DMS 273 (cell line): ENCODE measurements at regions not wholly inside any gene's neighbourhood (a gene's known extent, or its start where the extent isn't known, plus 50 kb on each side); places are given as distances from the start of the nearest gene placed in this dataset.

Source experiments
- DNase-seq: peaks from one replicate; lab custom pipeline; 2025; ENCODE audit not compliant: unreplicated experiment; lab: John Stamatoyannopoulos, UW

GRCh38 chr4:45102716-45103115, 376.4 kb upstream of the GNPDA2 start:
- no peak for DNase-seq

DNA sequence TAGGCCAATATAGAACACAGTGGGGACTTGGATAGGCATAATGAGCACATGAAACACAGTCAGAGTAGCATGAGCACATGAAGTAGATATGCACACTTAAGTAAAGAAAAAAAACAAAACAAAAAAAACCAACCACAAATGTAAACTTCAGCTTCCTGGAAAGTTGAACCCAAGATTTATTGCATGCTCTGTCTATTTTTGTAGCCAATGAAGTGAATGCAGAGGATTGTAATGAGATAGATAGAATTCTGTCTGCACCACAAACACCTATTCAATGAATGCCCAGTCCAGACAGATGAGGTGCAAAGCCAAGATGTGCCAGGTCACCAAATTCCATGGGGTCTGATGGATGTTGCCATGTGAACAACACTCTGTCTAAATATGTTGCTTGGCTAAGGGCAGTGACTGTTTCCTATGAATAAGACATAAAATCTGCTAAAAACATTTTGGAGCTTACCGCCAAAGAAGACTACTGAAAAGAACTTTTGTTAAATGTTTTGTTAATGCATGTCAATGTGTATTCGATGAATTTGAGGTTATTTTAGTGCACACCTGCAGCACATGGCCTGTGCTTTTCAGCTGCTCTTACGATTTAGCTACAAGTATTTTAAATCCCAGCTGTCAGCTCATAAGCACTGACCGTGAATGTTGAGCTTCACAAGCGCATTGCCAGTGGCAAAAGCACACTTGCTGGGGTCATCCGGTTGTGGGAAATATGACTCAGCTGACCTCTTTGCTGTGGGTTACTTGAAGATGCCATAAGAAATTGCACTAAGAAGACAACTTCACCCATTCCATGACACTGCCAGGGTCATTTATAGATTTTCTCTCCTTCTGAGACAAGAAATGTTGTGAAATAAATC, 374.8 kb upstream of the GNPDA2 start:
- DNase-seq: no peak

DNA sequence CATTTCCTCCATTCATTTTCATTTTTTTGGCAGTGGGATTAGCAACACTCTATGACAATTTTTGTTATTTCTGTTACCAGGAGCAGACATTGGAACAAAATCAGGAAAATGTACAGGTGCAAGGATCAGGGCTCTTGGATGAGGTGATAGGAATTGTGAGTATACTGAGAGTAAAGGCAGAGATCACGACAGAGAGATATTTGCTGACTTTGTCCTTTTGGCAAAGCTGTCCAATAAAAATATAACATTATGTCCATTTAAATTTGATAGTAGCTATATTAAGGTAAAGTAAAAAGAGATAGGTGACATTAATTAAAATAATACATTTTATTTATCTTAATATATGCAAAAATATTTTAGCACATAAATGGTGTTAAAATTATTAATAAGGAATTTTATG, 373.1 kb upstream of the GNPDA2 start:
- no peak for DNase-seq

GRCh38 chr4:45094684-45095083, 368.3 kb upstream of the GNPDA2 start:
- DNase-seq: no peak

DNA sequence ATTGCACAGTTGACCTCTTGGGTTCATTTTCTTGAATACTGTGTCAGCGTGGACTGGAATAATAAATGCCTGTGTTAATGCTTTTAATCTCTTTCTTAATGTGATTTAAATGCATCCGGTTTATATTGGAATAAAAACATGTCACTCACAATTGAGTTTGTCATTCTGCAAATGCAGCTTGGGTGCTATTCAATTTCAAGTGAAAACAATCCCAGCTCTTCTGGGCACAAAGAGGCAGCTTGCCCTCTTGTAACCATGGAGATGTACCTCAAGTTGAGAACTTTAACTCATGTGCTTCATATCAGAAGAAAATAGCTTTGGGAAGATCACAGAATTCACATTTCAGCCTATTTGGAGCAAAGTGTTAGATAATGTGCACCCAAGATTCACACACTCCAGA, 355.7 kb upstream of the GNPDA2 start:
- DNase-seq: no peak

- DNase-seq: no peak
Observed at GRCh38 chr4:45079616-45080015, 353.3 kb upstream of the GNPDA2 start.

GRCh38 chr4:45078201-45078600, 351.8 kb upstream of the GNPDA2 start:
- DNase-seq: no peak

- no peak for DNase-seq
Observed at GRCh38 chr4:45072981-45073380, 346.6 kb upstream of the GNPDA2 start.

DNA sequence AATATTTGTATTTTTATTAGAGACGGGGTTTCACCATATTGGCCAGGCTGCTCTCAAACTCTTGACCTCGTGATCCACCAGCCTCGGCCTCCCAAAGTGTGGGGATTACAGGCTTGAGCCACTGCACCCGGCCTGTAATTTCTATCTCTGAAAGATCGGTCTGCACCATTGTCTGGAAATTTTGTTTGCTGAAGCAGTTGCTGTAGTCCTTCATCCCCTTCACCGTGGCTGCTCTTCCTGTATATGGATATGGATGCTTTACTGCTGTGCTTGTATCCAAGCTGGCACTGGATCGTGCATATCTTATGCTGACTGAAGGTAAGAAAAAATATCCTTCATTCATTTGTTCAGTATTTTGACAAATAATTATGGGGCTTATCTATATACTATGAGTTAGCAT, 338.4 kb upstream of the GNPDA2 start:
- no peak for DNase-seq

DNA sequence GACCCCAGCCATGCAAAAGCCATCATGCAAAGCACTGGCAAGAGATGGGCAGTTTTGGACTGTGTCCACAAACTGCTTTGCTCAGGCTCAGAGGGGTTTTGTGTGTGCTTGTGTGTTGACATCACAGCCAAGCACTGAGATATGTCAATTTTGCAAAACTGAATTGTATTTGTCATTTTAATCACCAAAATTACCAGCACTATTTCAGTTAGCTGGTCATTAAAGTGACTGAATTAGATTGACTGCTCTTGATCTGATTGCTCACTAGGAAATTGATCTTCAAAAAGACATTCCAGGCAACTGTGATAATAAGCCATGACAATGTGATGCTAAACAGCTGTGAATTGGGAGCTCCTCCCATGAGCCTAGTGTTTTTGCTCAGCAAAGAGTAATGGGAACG, 337.3 kb upstream of the GNPDA2 start:
- DNase-seq: peak; percentile 10

- peak; percentile 69 for DNase-seq
Observed at GRCh38 chr4:45062935-45063545, 336.7 kb upstream of the GNPDA2 start.

DNA sequence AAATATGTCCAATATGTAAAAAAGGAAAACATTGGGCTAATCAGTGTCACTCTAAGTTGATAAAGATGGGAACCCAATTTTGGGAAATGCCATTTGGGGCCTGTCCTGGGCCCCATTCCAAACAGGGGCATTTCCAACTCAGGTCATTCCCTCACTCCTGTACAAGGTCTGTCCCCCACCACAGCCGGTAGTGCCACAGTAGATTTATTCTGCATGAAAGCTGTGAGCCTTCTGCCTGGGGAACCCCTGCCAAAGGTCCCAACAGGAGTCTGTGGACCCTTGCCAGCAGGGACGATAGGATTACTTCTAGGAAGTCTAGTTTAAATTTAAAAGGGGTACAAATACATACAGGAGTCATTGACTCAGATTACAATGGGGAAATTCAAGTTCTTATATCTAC, 317.6 kb upstream of the GNPDA2 start:
- DNase-seq: peak; percentile 31

GRCh38 chr4:45036677-45037076, 310.3 kb upstream of the GNPDA2 start:
- no peak for DNase-seq

GRCh38 chr4:45033676-45034419, 307.5 kb upstream of the GNPDA2 start:
- peak; percentile 1 for DNase-seq

- no peak for DNase-seq
Observed at GRCh38 chr4:45030059-45030458, 303.7 kb upstream of the GNPDA2 start.

DNA sequence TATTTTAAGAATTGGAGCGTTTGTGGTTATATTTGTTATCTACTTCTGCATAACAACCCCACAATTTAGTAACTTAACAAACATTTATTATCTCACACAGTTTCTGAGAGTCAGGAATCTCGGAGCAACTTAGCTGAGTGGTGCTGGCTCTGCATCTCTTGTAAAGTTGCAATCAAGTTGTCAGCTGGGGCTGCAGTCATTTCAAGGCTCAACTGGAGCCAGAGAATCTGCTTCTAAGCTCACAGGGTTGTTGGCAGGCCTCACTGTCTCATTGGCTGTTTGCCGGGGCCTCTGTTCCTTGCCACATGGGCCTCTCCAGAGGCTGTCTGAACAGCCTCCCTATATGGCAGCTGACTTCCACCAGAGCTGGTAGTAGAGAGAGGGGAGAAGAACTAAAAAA, 281.2 kb upstream of the GNPDA2 start:
- DNase-seq: no peak

GRCh38 chr4:45006078-45006477, 279.7 kb upstream of the GNPDA2 start:
- DNase-seq: no peak

DNA sequence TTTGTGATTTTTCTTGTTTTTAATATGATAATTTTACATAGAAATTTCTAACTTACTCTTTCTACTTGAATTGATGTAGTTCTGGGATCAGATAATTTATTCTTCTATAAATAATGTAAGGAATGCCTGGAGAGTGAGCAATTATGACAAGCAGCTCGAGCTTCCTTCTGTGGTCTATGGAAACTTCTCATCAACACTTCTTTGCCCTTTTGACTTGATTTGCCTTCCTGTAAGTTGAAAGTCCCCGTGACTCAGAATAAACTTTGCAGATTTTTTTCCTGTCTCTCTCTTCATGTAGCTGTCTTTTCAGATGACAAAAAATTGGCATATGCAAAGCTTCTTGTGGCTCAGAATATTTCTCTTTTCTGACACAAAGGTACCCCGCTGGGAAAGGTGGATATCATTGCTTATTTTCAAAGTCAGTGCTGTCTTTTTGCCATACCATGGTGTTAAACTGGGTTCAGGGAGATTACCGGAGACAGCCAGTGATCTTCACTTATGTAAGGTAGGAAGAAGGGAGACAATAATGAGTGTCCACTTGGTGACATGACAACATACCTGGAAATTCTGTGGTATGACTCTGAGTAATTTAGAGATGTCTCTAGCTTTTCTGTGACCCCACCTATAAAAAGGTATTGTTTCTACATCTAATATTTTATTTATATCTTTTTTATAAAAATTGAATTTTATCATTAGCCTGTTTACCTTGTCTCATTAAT, 278.6 kb upstream of the GNPDA2 start:
- DNase-seq: no peak

- DNase-seq: no peak
Observed at GRCh38 chr4:45004326-45004725, 278.0 kb upstream of the GNPDA2 start.

DNA sequence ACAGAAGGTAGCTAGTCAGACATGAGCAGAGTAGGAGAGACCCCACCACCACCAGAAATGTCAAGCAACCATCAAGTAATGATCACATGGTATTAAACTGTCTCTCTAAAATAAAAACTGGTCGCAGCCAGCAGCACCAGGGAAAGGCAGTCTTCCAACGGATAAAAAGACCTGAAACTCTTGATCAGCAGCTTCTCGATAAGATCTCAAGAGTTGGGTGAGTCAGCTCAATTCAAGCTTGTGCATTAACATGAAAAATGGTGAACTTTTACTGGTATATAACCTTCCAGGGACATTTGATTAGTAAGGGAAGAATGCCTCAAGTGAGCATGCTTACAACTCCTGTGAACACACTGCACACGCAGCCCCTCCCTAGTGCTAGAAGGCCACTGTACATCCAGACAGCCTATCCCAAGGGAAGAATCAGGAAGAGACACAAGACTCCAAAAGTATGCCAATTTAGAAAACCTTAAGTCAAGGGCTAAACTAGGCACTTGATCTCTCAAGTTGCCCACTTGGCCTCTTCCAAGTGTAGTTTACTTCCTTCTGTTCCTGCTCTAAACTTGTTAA, 270.0 kb upstream of the GNPDA2 start:
- DNase-seq: no peak

DNA sequence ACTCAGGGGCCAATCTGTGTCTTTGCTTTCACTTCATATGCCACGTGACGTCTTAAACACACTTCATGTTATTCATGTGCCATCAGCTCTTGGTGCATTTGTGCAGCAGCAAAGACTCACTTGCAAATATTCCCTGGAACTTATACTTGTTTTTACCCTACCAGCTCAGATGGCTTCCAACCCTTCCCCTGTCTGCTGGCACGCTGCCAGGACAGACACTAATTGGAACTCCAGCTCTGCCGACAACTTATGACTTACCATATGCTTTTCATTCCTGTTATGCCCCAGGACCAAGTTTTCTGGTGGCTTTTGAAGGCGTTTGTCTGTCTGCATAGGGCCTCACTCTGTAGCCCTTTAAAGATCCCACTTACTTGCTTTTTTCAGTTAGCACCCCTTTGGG, 261.7 kb upstream of the GNPDA2 start:
- peak; percentile 18 for DNase-seq
